GM10248 (cell line): ENCODE measurements at regions not wholly inside any gene's neighbourhood (a gene's known extent, or its start where the extent isn't known, plus 50 kb on each side); places are given as distances from the start of the nearest gene placed in this dataset.

Experiments used
- CTCF ChIA-PET: fragments of 300-600 bp; sonication (Branson Sonifier 250); formaldehyde crosslinking; extraction: SDS; loops from one replicate; lab custom pipeline; 2021; ENCODE audit warnings: antibody characterized with exemption; lab: Yijun Ruan, JAX
- POLR2A ChIA-PET: fragments of 350-650 bp; sonication (Branson Sonifier 250); formaldehyde crosslinking; extraction: SDS; loops from one replicate; lab custom pipeline; 2020; ENCODE audit warnings: antibody characterized with exemption; lab: Yijun Ruan, JAX
- DNase-seq: peaks from one replicate; pipeline ENCODE4 v3.0.0; 2012; ENCODE audit errors: extremely low spot score
- TF ChIP-seq, protein P1 (sequence below): IDR thresholded peaks from 2 replicates; pipeline ENCODE4 v1.5.1; 2012; ENCODE audit warnings: mild to moderate bottlenecking, low read depth; ENCODE audit errors: extremely low read depth, missing control alignments, control extremely low read depth

DNA sequence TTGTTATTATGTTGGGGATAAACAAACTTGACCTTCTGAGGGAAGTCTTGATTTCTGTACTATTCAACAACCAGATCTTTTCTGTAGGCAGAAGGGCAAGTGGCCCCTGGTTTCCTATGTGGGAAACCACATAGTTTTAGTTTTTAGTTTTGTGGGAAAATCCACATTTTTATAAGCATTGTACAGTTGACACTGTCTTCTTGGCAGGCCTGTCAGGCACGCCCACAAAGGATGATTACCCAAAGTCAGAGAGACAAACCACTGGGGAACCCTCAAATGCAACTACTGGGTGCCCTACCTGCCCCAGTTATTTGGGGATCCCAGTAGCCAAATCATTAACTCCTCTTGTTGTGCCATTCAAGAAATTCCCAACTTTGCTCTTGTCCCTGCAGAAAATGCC is 75.1 kb upstream of the UTY start:
- TF ChIP-seq, protein P1, sequence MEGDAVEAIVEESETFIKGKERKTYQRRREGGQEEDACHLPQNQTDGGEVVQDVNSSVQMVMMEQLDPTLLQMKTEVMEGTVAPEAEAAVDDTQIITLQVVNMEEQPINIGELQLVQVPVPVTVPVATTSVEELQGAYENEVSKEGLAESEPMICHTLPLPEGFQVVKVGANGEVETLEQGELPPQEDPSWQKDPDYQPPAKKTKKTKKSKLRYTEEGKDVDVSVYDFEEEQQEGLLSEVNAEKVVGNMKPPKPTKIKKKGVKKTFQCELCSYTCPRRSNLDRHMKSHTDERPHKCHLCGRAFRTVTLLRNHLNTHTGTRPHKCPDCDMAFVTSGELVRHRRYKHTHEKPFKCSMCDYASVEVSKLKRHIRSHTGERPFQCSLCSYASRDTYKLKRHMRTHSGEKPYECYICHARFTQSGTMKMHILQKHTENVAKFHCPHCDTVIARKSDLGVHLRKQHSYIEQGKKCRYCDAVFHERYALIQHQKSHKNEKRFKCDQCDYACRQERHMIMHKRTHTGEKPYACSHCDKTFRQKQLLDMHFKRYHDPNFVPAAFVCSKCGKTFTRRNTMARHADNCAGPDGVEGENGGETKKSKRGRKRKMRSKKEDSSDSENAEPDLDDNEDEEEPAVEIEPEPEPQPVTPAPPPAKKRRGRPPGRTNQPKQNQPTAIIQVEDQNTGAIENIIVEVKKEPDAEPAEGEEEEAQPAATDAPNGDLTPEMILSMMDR: no peak
- POLR2A ChIA-PET: no interaction called here
- no peak for DNase-seq
- CTCF ChIA-PET: no interaction called here

DNA sequence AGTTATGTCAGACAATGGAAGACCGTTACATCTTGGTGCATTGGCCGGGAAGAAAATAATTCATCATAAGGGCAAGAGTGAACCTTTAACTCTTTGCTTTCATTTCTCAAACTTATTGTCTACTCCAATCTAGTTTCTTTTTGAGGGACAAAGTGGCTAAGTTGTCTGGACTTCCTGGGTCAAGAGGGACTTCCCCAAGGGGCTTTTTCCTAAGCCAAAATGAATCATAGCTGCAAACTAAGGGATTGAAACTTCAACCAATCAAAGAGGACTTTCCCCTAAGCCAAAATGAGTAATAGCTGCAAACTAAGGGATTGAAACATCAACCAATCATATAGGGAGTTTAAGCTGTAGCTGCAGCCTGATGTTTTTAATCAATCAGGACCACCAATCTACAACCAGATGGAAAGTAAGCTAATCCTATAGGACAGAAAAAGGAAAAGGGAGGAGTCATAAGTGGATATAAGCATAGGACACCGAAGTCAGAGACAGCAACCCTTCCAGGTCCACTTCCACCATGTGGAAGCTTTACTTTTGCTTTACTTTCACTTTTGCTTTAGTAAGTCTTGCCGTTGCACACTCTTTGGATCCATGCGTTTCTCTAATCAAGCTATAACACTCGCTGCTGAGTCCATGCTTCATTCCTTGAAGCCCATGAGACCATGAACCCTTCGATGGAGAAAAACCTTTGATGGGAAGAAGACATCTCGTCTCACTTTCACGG is 72.7 kb upstream of the UTY start:
- DNase-seq: no peak
- TF ChIP-seq, protein P1: no peak
- POLR2A ChIA-PET: no interaction called here
- CTCF ChIA-PET: interaction anchor here (1.0 kb wide), 1 partner anchor 20 kb away, joined by 4 read pairs; no protein-coding TSS in a partner anchor

DNA sequence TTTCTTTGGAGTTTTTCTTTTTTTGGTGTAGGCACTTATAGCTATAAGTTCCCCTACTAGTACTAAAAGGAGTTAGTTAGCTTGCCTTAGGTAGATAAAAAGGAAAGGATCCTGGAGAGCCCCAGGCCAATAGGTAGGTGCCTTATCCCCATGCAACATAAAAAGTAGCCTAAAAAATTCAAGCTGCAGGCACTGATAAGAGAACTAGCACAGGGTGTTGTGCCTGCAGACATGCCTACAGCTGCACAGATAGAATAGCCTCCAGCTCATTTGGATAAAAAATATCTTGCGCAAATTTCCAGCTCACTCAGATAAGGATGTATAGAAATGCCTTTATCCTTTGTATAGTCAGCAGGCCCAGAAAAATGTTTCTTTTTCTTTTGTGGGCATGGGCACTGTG is 71.4 kb upstream of the UTY start:
- ChIA-PET CTCF (no interaction called here), POLR2A (no interaction called here)
- DNase-seq: no peak
- TF ChIP-seq, protein P1: no peak

DNA sequence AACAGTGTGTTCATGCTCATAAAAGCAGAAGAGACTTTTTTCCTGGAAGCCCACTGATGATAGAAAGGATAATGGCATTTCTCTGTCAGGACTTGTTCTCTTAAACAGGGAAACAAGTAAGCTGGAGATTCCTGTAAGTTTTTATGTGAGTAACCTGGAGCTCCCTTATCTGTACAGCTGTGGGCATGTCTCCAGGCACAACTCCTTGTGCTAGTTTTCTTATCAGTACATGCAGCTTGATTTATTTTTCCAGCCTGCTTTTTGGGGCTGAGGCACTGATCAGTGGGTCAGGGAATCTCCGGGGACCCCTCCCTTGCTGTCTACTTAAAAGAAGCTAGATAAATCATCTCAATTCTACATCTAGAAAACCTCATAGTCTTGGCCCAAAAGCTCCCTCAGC is 64.7 kb upstream of the UTY start:
- CTCF ChIA-PET: no interaction called here
- POLR2A ChIA-PET: no interaction called here
- DNase-seq: no peak
- TF ChIP-seq, protein P1: no peak

DNA sequence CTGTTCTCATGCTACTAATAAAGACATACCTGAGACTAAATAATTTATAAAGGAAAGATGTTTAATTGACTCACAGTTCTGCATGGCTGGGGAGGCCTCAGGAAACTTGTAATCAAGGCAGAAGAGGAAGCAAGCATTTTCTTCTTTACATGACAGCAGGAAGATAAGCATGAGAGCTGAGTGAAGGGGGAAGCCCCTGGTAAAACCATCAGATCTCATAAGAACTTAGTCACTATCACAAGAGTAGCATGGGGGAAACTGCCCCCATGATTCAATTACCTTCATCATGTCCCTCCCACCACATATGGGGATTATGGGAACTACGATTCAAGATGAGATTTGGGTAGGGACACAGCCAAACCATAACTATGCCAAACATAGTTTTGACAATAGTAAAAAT is 58.1 kb upstream of the UTY start:
- ChIA-PET POLR2A (no interaction called here), CTCF (no interaction called here)

More for the DNA sequence above, 58.1 kb upstream of the UTY start:
- TF ChIP-seq, protein P1: no peak
- no peak for DNase-seq
